MM.1S (cell line): ENCODE measurements at regions not wholly inside any gene's neighbourhood (a gene's known extent, or its start where the extent isn't known, plus 50 kb on each side); places are given as distances from the start of the nearest gene placed in this dataset.

Experiments used
- CTCF ChIP-seq: fragments of 300-600 bp; sonication (generic); IDR thresholded peaks from 2 replicates; pipeline ENCODE4 v1.5.1; 2016; ENCODE audit warnings: antibody characterized with exemption, low read length, mixed read lengths
- EZH2 ChIP-seq: fragments of 300-600 bp; sonication (generic); optimal IDR thresholded peaks from 2 replicates; pipeline ENCODE3; 2017; ENCODE audit warnings: low read depth, mild to moderate bottlenecking, antibody characterized with exemption, low read length, mixed read lengths
- EZH2phosphoT487 ChIP-seq: fragments of 300-600 bp; sonication (generic); IDR thresholded peaks from 2 replicates; pipeline ENCODE4 v1.6.1; 2018; ENCODE audit warnings: antibody characterized with exemption, low read length

- TF ChIP-seq CTCF (no peak), EZH2phosphoT487 (no peak), EZH2 (no peak)
These were observed 272.2 kb upstream of the IRX2 start for GRCh38 chr5:3023656-3024055.
